Adrenal gland (tissue), 5 donors: ENCODE measurements at regions not wholly inside any gene's neighbourhood (a gene's known extent, or its start where the extent isn't known, plus 50 kb on each side); places are given as distances from the start of the nearest gene placed in this dataset.

Source experiments
- POLR2A ChIP-seq, 2 donors: fragments of 450-650 bp; IDR thresholded peaks; one replicate each; pipeline ENCODE4 v1.6.1; 2017; ENCODE audit warnings: antibody characterized with exemption in 2 of 2, mild to moderate bottlenecking in 2 of 2, moderate library complexity in 1 of 2
- TF ChIP-seq, protein P1 (sequence below), 6 experiments: fragments of 450-650 bp in 4 of 6; fragments of 200-600 bp in 2 of 6; sonication (generic) in 1 of 6; IDR thresholded peaks; 1 replicate in 5 of 6; 2 replicates in 1 of 6; pipeline versions ENCODE4 v1.5.1 to v1.8.0; 2016 to 2021; ENCODE audit warnings: antibody characterized with exemption in 6 of 6, mild to moderate bottlenecking in 2 of 6, moderate library complexity in 1 of 6
- donor health status: DM: no; HTN: no; CAD: no.

DNA sequence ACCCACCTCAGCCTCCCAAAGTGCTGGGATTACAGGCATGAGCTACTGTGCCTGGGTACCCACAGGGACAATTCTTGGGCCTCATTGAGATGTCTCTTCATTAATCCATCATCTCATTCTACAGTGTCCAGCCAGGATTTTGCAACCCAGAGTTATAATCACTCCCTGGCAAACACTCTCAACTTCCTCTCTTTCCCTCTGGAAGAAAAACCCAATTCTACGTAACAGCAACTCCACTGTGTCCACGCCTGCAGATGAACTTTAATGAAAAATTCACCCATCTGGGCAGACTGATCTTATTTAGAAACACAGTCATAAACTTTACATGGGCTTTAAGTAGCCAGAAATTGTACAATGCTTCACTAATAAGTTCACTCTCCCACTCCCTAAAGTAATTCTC, 90.1 kb upstream of the ABCC4 start:
- TF ChIP-seq POLR2A (IDR thresholded peaks at IDR 0.05): no peak
- TF ChIP-seq, protein P1, sequence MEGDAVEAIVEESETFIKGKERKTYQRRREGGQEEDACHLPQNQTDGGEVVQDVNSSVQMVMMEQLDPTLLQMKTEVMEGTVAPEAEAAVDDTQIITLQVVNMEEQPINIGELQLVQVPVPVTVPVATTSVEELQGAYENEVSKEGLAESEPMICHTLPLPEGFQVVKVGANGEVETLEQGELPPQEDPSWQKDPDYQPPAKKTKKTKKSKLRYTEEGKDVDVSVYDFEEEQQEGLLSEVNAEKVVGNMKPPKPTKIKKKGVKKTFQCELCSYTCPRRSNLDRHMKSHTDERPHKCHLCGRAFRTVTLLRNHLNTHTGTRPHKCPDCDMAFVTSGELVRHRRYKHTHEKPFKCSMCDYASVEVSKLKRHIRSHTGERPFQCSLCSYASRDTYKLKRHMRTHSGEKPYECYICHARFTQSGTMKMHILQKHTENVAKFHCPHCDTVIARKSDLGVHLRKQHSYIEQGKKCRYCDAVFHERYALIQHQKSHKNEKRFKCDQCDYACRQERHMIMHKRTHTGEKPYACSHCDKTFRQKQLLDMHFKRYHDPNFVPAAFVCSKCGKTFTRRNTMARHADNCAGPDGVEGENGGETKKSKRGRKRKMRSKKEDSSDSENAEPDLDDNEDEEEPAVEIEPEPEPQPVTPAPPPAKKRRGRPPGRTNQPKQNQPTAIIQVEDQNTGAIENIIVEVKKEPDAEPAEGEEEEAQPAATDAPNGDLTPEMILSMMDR (IDR thresholded peaks at IDR 0.05): no peak
